GM12878 (cell line): ENCODE measurements at regions not wholly inside any gene's neighbourhood (a gene's known extent, or its start where the extent isn't known, plus 50 kb on each side); places are given as distances from the start of the nearest gene placed in this dataset.

Source experiments
- ATAC-seq: fragments of 200-7000 bp; cut with Tn5 transposase; 3 replicates; pipeline ENCODE4 v1.9.1; 2020; ENCODE audit warnings: mild to moderate bottlenecking, moderate library complexity
- BruUV-seq: library from RNA; stranded (reverse); fragments of 400-500 nt; replicated peaks from 2 replicates; lab custom pipeline; 2021; lab: Mats Ljungman, UMichigan
- CTCF ChIA-PET: fragments of 300-600 bp; sonication (Branson Sonifier 250); formaldehyde crosslinking; extraction: SDS; loops from one replicate; lab custom pipeline; 2021; ENCODE audit warnings: inconsistent platforms; lab: Yijun Ruan, JAX
- POLR2A ChIA-PET: fragments of 350-600 bp; formaldehyde crosslinking; extraction: SDS; loops from one replicate; lab custom pipeline; 2021; ENCODE audit warnings: inconsistent platforms; lab: Charles Lee
- RAD21 ChIA-PET: fragments of 300-600 bp; sonication (Branson Sonifier 250); formaldehyde crosslinking; loops from one replicate; lab custom pipeline; 2023; ENCODE audit warnings: antibody characterized with exemption; ENCODE audit not compliant: unreplicated experiment; lab: Charles Lee
- SMC1A ChIA-PET: fragments of 300-600 bp; sonication (Branson Sonifier 250); formaldehyde crosslinking; loops from one replicate; lab custom pipeline; 2023; ENCODE audit not compliant: unreplicated experiment, uncharacterized antibody; lab: Charles Lee
- DNase-seq: peaks from one replicate; pipeline ENCODE4 v3.0.0-alpha.2; 2011; ENCODE audit warnings: low read depth, low spot score
- FAIRE-seq: peaks from 3 replicates; lab custom pipeline; 2011; peaks lifted over from hg19 to GRCh38; lab: Jason Lieb, UNC
- H2AFZ ChIP-seq: 2 replicates; pipeline ENCODE4 v1.6.0; 2011; ENCODE audit warnings: low read depth, low read length, control low read depth; ENCODE audit not compliant: control insufficient read depth
- H3K27ac ChIP-seq: 2 replicates; pipeline ENCODE4 v1.5.1; 2011; ENCODE audit warnings: control low read depth; ENCODE audit not compliant: control insufficient read depth, insufficient read depth
- H3K27me3 ChIP-seq, 2 experiments: replicated peaks in 1 of 2; 2 replicates each; pipeline versions ENCODE4 v1.6.0 to v1.6.1; 2011; ENCODE audit warnings: low read length in 1 of 2; ENCODE audit not compliant: control insufficient read depth in 2 of 2, insufficient read depth in 2 of 2
- H3K36me3 ChIP-seq, 2 experiments: 2 replicates each; pipeline ENCODE4 v1.5.1; 2011; ENCODE audit warnings: low read length in 1 of 2; ENCODE audit not compliant: control insufficient read depth in 2 of 2, insufficient read depth in 2 of 2
- H3K4me1 ChIP-seq: 2 replicates; pipeline ENCODE4 v1.6.1; 2011; ENCODE audit warnings: mild to moderate bottlenecking, low read length, moderate library complexity, mixed read lengths; ENCODE audit not compliant: control insufficient read depth, insufficient read depth
- H3K4me2 ChIP-seq: 2 replicates; pipeline ENCODE4 v1.6.0; 2011; ENCODE audit warnings: control low read depth; ENCODE audit not compliant: control insufficient read depth, insufficient read depth
- H3K4me3 ChIP-seq: fragments of 200-600 bp; sonication (generic); 2 replicates; pipeline ENCODE4 v1.5.1; 2016
- H3K79me2 ChIP-seq: 2 replicates; pipeline ENCODE4 v1.6.0; 2011; ENCODE audit warnings: low read length; ENCODE audit not compliant: control insufficient read depth, insufficient read depth
- H3K9ac ChIP-seq: 2 replicates; pipeline ENCODE4 v1.8.0; 2011; ENCODE audit warnings: low read length, control low read depth, mixed read lengths; ENCODE audit not compliant: control insufficient read depth, insufficient read depth
- H3K9me3 ChIP-seq: replicated peaks from 3 replicates; pipeline ENCODE4 v1.5.1; 2011; ENCODE audit warnings: mild to moderate bottlenecking, low read length; ENCODE audit not compliant: control insufficient read depth, insufficient read depth
- H4K20me1 ChIP-seq: 2 replicates; pipeline ENCODE4 v1.6.0; 2011; ENCODE audit not compliant: control insufficient read depth, insufficient read depth
- GABPA ChIP-seq: IDR thresholded peaks from 2 replicates; pipeline ENCODE4 v1.6.1; 2014; ENCODE audit warnings: antibody characterized with exemption, low read depth, mild to moderate bottlenecking, inconsistent platforms
- NFXL1 ChIP-seq: fragments of 450-650 bp; IDR thresholded peaks from 2 replicates; pipeline ENCODE4 v1.6.1; 2017; ENCODE audit warnings: antibody characterized with exemption, mild to moderate bottlenecking, borderline replicate concordance
- NFYA ChIP-seq: IDR thresholded peaks from 2 replicates; pipeline ENCODE4 v1.6.1; 2011; ENCODE audit warnings: low read depth, mild to moderate bottlenecking, low read length, improper control_type of control experiment, borderline replicate concordance
- NKRF ChIP-seq: fragments of 450-650 bp; conservative IDR thresholded peaks from 2 replicates; pipeline ENCODE4 v1.6.1; 2017; ENCODE audit warnings: mild to moderate bottlenecking, moderate library complexity
- PML ChIP-seq: IDR thresholded peaks from 2 replicates; pipeline ENCODE4 v1.6.1; 2012; ENCODE audit warnings: low read length, inconsistent platforms
- RELB ChIP-seq: fragments of 450-650 bp; IDR thresholded peaks from 2 replicates; pipeline ENCODE4 v1.6.1; 2017; ENCODE audit warnings: low read depth, mild to moderate bottlenecking, moderate library complexity
- REST ChIP-seq: IDR thresholded peaks from 2 replicates; pipeline ENCODE4 v1.6.1; 2012; ENCODE audit warnings: mild to moderate bottlenecking, low read depth, low read length
- SIN3A ChIP-seq: IDR thresholded peaks from 2 replicates; pipeline ENCODE4 v1.6.1; 2012; ENCODE audit warnings: low read depth, low read length, improper control_type of control experiment
- SREBF2 ChIP-seq: IDR thresholded peaks from 2 replicates; pipeline ENCODE4 v1.6.1; 2012; ENCODE audit warnings: mild to moderate bottlenecking, low read length
- ZNF592 ChIP-seq: fragments of 450-650 bp; IDR thresholded peaks from 2 replicates; pipeline ENCODE4 v1.6.1; 2017; ENCODE audit warnings: mild to moderate bottlenecking, moderate library complexity
- WGBS: methylation state at CpG from one replicate; pipeline ENCODE4 v1.1.6; 2016; ENCODE audit warnings: low lambda C conversion rate; ENCODE audit not compliant: insufficient replicate concordance, insufficient coverage; ENCODE audit errors: missing lambda C conversion rate; 5-methylcytosine and 5-hydroxymethylcytosine counted together
- in situ Hi-C: fragments of 300-500 bp; cut with MboI; formaldehyde crosslinking; loops from 9 replicates; pipeline ENCODE4 v1.14.3; 2018; ENCODE audit warnings: mixed read lengths
- intact Hi-C: fragments of 100-400 bp; cut with micrococcal nuclease; formaldehyde crosslinking; loops from one replicate; pipeline ENCODE4 v1.14.2; 2022; ENCODE audit not compliant: unreplicated experiment

GRCh38 chr10:129063212-129063611, 403.8 kb upstream of the MGMT start (continued):
- TF ChIP-seq ZNF592 = no peak
- TF ChIP-seq GABPA = no peak
- TF ChIP-seq NFYA = no peak

- ChIA-PET CTCF (no interaction called here), RAD21 (no interaction called here)
- TF ChIP-seq REST (no peak), SREBF2 (no peak), PML (no peak), NFXL1 (no peak), NKRF (no peak), RELB (no peak), SIN3A (no peak)
Measured at GRCh38 chr10:129063877-129064276, 403.2 kb upstream of the MGMT start.

More at GRCh38 chr10:129063877-129064276, 403.2 kb upstream of the MGMT start:
- H3K9me3 ChIP-seq = no peaks in the 10 kb centered on the region
- WGBS = 9% methylated on average over 5 of the region's 5 CpGs
- no peaks in the 10 kb centered on the region for H4K20me1 ChIP-seq
- POLR2A ChIA-PET = no interaction called here
- H3K4me3 ChIP-seq = no peak overlapping the region
- in situ Hi-C loops = no loop called here
- SMC1A ChIA-PET = no interaction called here
- FAIRE-seq (no peak), ATAC-seq (no peak), DNase-seq (no peak)
- no peaks in the 10 kb centered on the region for H3K27me3 ChIP-seq
- no peaks in the 10 kb centered on the region for H3K79me2 ChIP-seq
- no peak overlapping the region for H2AFZ ChIP-seq
- no peaks in the 10 kb centered on the region for H3K36me3 ChIP-seq
- BruUV-seq = no TSS peak
- no peak overlapping the region for H3K27ac ChIP-seq
- H3K9ac ChIP-seq = no peak overlapping the region
- no peak overlapping the region for H3K4me2 ChIP-seq
- H3K4me1 ChIP-seq = no peaks in the 10 kb centered on the region
- intact Hi-C loops = no loop called here
